WERI-Rb-1 (cell line): ENCODE measurements at regions not wholly inside any gene's neighbourhood (a gene's known extent, or its start where the extent isn't known, plus 50 kb on each side); places are given as distances from the start of the nearest gene placed in this dataset.

Source experiments
- DNase-seq: peaks from one replicate; pipeline ENCODE4 v3.0.0-alpha.2; 2020
- H3K27ac ChIP-seq: fragments of 250-450 bp; sonication (Bioruptor Pico); 2 replicates; pipeline ENCODE4 v1.5.1; 2020; ENCODE audit warnings: mild to moderate bottlenecking, moderate library complexity
- H3K27me3 ChIP-seq: fragments of 250-450 bp; sonication (Bioruptor Pico); 2 replicates; pipeline ENCODE4 v1.5.1; 2021; ENCODE audit warnings: mild to moderate bottlenecking, low read depth, moderate library complexity; ENCODE audit not compliant: insufficient read depth, severe bottlenecking
- H3K36me3 ChIP-seq: fragments of 250-450 bp; sonication (Bioruptor Pico); 2 replicates; pipeline ENCODE4 v1.5.1; 2020; ENCODE audit warnings: mild to moderate bottlenecking, moderate library complexity
- H3K4me3 ChIP-seq: 2 replicates; pipeline ENCODE4 v1.5.1; 2011; ENCODE audit warnings: low read depth, mild to moderate bottlenecking, control low read depth, low read length
- H3K9me3 ChIP-seq: fragments of 250-450 bp; sonication (Bioruptor Pico); 2 replicates; pipeline ENCODE4 v1.5.1; 2021; ENCODE audit warnings: mild to moderate bottlenecking, moderate library complexity; ENCODE audit not compliant: severe bottlenecking
- TF ChIP-seq, protein P1 (sequence below): IDR thresholded peaks from 2 replicates; pipeline ENCODE4 v1.5.1; 2011; ENCODE audit warnings: low read depth, mild to moderate bottlenecking, control low read depth, inconsistent platforms, low read length

DNA sequence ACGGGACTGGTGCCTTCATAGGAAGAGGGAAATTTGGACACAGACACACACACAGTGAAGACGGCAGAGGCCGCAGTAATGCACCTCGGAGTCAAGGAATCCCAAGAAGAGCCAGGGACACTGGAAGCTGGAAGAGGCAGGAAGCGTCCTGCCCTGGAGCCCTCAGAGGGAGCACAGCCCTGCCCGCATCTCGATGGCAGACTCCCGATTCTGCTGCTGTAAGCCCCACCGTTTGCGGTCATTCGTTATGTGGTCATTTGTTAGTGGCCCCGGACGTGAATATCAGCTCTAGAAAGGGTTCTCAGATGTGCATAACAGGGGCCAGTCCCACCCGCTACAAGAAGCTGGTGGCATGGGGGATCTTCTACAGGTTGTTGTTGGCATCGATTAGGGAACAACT lies 316.6 kb downstream of the FOXL1 start:
- H3K4me3 ChIP-seq = no peak overlapping the region
- no peaks in the 10 kb centered on the region for H3K27me3 ChIP-seq
- no peak overlapping the region for H3K27ac ChIP-seq
- DNase-seq = no peak
- TF ChIP-seq, protein P1, sequence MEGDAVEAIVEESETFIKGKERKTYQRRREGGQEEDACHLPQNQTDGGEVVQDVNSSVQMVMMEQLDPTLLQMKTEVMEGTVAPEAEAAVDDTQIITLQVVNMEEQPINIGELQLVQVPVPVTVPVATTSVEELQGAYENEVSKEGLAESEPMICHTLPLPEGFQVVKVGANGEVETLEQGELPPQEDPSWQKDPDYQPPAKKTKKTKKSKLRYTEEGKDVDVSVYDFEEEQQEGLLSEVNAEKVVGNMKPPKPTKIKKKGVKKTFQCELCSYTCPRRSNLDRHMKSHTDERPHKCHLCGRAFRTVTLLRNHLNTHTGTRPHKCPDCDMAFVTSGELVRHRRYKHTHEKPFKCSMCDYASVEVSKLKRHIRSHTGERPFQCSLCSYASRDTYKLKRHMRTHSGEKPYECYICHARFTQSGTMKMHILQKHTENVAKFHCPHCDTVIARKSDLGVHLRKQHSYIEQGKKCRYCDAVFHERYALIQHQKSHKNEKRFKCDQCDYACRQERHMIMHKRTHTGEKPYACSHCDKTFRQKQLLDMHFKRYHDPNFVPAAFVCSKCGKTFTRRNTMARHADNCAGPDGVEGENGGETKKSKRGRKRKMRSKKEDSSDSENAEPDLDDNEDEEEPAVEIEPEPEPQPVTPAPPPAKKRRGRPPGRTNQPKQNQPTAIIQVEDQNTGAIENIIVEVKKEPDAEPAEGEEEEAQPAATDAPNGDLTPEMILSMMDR = no peak
- H3K36me3 ChIP-seq = no peaks in the 10 kb centered on the region
- no peaks in the 10 kb centered on the region for H3K9me3 ChIP-seq

DNA sequence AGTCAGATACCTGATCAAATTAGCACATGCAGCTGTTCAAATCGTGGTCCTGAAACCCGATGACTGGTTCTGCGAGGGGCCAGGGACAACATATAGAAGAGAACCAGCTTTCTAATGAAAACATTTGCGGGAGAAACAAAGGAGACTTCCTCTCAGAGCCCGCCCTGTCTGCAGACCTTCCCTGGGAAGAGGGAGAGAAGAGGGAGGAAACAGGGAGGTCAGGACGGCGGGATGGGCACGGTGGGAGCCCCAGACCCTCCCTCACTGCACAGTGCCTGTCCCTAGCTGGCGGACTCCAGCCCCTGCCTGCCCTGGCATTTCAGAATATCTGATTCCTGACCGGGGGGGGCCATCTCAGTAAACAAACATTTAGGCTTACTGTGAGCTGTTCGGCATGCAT lies 317.3 kb downstream of the FOXL1 start:
- TF ChIP-seq, protein P1 = no peak
- no peaks in the 10 kb centered on the region for H3K27me3 ChIP-seq
- H3K36me3 ChIP-seq = no peaks in the 10 kb centered on the region
- H3K4me3 ChIP-seq = no peak overlapping the region
- H3K9me3 ChIP-seq = no peaks in the 10 kb centered on the region
- H3K27ac ChIP-seq = no peak overlapping the region
- DNase-seq = no peak

DNA sequence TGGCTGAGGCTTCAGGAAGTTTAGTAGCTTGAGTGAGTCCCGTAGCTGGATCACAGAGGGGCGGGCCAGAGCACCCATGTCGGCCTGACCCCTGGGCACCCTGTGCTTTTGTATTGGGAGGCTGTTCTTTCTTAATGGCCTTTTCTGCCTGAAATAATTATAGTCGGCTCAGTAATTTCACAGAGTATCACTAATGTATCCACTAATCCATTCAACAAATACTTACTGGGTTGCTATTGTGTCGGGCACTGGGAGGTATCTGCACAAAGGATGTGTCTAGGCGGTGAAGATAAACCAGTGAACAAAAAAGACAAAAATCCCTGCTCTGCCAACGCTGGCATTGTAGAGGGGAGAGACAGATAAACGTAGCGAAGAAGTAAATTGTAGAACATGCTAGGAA lies 318.6 kb downstream of the FOXL1 start:
- H3K27me3 ChIP-seq = no peaks in the 10 kb centered on the region
- no peaks in the 10 kb centered on the region for H3K9me3 ChIP-seq
- TF ChIP-seq, protein P1 = no peak
- DNase-seq = no peak
- no peak overlapping the region for H3K4me3 ChIP-seq
- H3K27ac ChIP-seq = no peak overlapping the region; the same call in 1 of the 2 replicates
- no peaks in the 10 kb centered on the region for H3K36me3 ChIP-seq

DNA sequence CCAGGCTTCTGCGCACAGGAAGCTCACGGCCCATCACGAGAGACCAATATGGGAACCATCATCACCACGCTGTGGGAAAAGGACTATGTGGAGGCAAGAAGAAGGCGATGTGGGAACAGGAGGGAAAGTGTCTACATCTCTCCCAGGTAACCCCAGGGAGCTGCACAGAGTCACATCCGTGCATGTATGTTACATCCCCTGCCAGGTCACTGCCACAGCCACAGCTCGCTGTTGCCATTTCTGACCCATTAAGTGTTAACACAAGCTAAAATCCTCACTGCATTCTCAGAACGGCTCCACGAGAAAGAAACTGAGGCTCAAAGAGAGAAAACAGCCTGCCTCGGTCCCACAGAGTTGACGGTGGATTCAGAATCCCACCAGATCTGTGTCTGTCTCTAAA lies 319.1 kb downstream of the FOXL1 start:
- H3K36me3 ChIP-seq = no peaks in the 10 kb centered on the region
- H3K27me3 ChIP-seq = no peaks in the 10 kb centered on the region
- TF ChIP-seq, protein P1 = no peak
- no peak overlapping the region for H3K4me3 ChIP-seq
- peak overlapping the region; percentile 76 for H3K27ac ChIP-seq
- DNase-seq = no peak
- no peaks in the 10 kb centered on the region for H3K9me3 ChIP-seq

DNA sequence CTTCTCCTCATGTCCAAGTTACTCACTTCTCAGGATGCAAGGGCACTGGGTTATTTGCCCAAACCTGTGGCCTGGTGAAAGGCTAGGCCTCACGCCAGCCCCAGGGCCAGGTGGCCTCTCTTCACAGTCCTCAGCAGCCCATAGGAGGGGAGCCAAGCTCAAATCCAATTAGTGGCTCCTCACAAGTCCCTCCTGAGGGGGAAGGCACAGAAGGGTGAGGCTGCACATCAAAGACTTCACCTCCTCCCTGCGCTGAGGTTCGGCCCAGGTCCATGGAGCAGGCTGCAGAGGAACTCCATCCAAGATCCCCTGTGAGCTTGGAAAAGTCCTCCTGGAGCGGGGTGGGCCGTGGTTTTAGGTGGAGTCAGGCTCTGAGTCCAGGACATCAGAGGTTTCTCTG lies 320.0 kb downstream of the FOXL1 start:
- no peak overlapping the region for H3K4me3 ChIP-seq
- no peaks in the 10 kb centered on the region for H3K9me3 ChIP-seq
- H3K36me3 ChIP-seq = no peaks in the 10 kb centered on the region
- H3K27ac ChIP-seq = peak overlapping the region; percentile 76
- TF ChIP-seq, protein P1 = no peak
- H3K27me3 ChIP-seq = no peaks in the 10 kb centered on the region
- peak; percentile 58 for DNase-seq

DNA sequence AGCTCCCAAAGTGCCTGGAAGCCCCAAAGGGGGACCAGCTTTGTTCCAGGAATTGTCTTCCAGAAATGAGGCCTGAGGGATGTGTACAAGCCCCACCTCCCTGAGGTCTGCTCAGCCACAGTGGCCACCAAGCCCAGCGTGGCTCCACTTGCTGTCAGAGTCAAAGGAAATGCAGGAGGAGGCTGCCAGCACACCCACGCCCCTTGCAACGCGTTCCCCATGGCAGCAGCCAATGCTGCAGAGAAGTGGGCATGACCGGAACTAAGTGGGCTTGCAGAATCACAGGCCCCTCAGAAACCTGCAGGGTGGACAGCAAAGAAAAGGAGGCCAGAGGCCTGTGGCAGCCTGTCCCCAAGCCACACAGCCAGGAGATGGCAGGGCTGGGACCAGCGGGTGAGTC lies 320.8 kb downstream of the FOXL1 start:
- no peaks in the 10 kb centered on the region for H3K27me3 ChIP-seq
- no peaks in the 10 kb centered on the region for H3K36me3 ChIP-seq
- no peak for DNase-seq
- H3K27ac ChIP-seq = no peak overlapping the region
- TF ChIP-seq, protein P1 = no peak
- H3K9me3 ChIP-seq = no peaks in the 10 kb centered on the region
- no peak overlapping the region for H3K4me3 ChIP-seq
